ENCODE measurements at regions not wholly inside any gene's neighbourhood (a gene's known extent, or its start where the extent isn't known, plus 50 kb on each side); places are given as distances from the start of the nearest gene placed in this dataset.

DNA sequence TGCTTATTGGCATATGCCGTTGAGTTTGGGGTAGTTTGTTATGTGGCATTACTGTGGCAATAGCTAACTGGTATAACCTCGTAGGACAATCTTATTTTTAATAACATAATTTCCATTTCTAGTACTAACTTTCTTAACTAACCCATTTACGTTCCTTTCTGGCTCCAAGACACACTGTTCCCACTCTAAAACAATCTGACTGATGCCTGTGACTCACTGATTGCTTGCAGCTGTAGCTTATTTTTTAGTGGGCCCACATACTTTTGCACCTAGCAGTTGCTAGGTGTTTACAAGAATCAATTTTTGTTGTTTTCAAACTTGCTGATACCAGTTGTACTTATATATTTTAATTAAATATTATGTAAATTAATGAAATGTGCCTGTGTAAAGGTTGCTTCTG is 52.2 kb downstream of the FAT3 start:
- TF ChIP-seq POLR2AphosphoS5 (IDR thresholded peaks at IDR 0.05; ENCODE audit: low read depth, low read length): no peak
- TF ChIP-seq POLR2A (IDR thresholded peaks at IDR 0.05; ENCODE audit: low read depth, low read length): no peak
- TF ChIP-seq TAF1 (IDR thresholded peaks at IDR 0.05; ENCODE audit: borderline replicate concordance, low read depth, low read length): no peak
- no peak for FAIRE-seq
- no peak for DNase-seq (ENCODE audit: insufficient read length)

DNA sequence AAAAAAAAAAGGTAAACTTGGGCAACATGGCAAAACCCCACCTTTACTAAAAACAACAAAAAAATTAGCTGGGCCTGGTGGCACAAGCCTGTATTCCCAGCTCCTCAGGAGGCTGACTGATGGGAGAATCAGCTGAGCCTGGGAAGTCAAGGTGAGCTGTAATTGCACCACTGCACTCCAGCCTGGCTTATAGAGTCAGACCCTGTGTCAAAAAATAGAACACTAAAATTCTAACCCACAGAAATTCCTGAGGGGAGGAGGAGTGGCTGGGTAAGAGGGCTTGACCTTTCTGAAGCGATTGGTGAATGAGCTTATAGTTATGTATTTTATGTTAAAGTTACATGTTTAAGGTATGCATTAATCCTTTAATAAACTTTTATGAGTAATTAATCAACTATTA is 53.3 kb downstream of the FAT3 start:
- TF ChIP-seq POLR2A (IDR thresholded peaks at IDR 0.05; ENCODE audit: low read depth, low read length) (no peak), TAF1 (IDR thresholded peaks at IDR 0.05; ENCODE audit: borderline replicate concordance, low read depth, low read length) (no peak), POLR2AphosphoS5 (IDR thresholded peaks at IDR 0.05; ENCODE audit: low read depth, low read length) (no peak)
- FAIRE-seq: no peak
- no peak for DNase-seq (ENCODE audit: insufficient read length)

DNA sequence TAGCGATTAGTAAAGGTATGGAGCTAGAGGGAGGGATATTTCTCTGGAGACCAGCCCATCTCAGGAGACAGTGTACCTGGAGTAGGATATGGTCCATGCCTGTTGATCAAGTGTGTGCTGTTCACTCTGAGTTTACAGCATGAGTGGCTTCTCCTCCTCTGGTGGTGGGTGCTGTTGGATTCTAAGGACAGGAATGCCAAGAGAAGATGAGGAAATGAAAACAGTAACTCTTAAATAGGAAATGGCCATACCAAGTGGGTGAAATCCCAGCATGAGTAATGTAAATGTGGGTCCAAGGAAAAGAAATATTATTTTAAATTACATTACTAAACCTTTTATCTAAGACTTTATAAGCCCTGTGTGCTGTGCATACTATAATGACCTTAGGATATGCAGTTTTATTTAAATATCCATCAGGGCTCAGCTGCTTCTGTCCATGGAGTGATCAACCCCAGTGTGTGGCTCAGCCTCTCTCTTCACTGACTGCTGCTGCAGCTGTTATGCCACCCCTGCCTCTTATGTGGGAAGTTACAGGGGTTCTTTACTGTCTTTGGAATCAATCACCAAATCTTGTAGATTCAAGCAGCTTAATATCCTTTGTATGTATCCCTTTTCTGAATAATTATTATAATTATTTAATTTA is 54.3 kb downstream of the FAT3 start:
- no peak for TF ChIP-seq POLR2AphosphoS5 (IDR thresholded peaks at IDR 0.05; ENCODE audit: low read depth, low read length)
- no peak for TF ChIP-seq TAF1 (IDR thresholded peaks at IDR 0.05; ENCODE audit: borderline replicate concordance, low read depth, low read length)
- no peak for TF ChIP-seq POLR2A (IDR thresholded peaks at IDR 0.05; ENCODE audit: low read depth, low read length)
- FAIRE-seq (no peak), DNase-seq (ENCODE audit: insufficient read length) (no peak)

DNA sequence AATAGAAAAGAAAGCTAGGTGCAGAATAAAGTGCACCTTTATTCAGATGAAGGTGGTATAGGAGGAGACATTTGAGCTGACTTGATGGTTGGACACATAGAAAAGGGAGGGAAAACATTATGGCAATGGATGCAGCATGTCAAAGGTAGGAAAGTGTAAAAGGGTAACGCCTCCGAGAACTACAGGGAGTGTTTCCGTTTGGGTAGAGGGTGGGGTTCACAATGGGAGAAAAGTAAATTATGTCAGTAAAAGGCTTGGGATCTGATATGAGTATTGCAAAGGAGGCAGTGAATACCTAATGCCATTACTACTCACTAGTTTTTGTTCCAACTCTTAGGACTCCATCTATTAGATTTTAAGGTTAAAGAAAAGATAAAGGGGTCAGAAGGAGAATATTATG is 59.5 kb downstream of the FAT3 start:
- no peak for FAIRE-seq
- no peak for DNase-seq (ENCODE audit: insufficient read length)
- TF ChIP-seq TAF1 (IDR thresholded peaks at IDR 0.05; ENCODE audit: borderline replicate concordance, low read depth, low read length): no peak
- no peak for TF ChIP-seq POLR2AphosphoS5 (IDR thresholded peaks at IDR 0.05; ENCODE audit: low read depth, low read length)
- no peak for TF ChIP-seq POLR2A (IDR thresholded peaks at IDR 0.05; ENCODE audit: low read depth, low read length)

DNA sequence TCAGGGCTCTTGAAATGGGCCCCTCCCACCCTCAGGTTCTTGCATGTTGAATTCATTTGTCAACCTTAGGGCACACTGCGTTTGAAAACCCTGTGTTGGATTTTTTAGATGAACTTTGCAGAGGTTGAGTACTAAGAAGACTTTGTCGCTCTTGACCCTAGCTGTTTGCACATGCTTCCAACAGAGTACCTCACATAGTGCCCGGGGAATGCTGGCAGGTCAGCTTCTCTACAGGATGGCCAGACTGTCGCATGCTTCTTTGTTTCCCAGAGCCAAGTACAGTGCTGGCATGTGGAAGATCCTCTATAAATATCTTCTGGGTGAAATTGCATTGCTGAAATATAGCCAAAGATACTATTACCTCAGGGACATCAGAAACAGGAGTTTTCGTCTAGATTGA is 59.9 kb downstream of the FAT3 start:
- FAIRE-seq: no peak
- no peak for DNase-seq (ENCODE audit: insufficient read length)

DNA sequence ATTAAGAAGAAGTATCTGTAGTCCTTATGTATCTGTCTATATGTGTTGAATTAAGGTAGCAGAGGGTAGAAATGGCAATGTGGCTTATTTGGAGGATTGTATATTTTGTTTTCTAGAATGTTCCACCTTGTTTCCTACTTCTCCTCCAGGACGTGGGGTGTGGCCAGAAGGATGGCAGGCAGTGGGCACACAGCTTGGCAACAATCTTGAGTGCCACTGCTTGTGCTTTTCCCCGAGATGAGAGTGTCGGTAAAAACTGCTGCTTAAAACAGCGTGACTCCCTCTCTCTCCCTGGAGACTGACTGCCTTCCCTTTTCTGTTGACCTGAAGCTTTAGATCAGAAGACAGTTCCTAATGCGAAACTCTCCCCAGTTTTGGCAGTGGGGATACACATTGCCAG is 61.2 kb downstream of the FAT3 start:
- no peak for FAIRE-seq
- TF ChIP-seq POLR2A (IDR thresholded peaks at IDR 0.05; ENCODE audit: low read depth, low read length) (no peak), POLR2AphosphoS5 (IDR thresholded peaks at IDR 0.05; ENCODE audit: low read depth, low read length) (no peak), TAF1 (IDR thresholded peaks at IDR 0.05; ENCODE audit: borderline replicate concordance, low read depth, low read length) (no peak)
- DNase-seq (ENCODE audit: insufficient read length): no peak

More for the DNA sequence above, 59.9 kb downstream of the FAT3 start:
- no peak for TF ChIP-seq POLR2A (IDR thresholded peaks at IDR 0.05; ENCODE audit: low read depth, low read length)
- no peak for TF ChIP-seq TAF1 (IDR thresholded peaks at IDR 0.05; ENCODE audit: borderline replicate concordance, low read depth, low read length)
- no peak for TF ChIP-seq POLR2AphosphoS5 (IDR thresholded peaks at IDR 0.05; ENCODE audit: low read depth, low read length)

DNA sequence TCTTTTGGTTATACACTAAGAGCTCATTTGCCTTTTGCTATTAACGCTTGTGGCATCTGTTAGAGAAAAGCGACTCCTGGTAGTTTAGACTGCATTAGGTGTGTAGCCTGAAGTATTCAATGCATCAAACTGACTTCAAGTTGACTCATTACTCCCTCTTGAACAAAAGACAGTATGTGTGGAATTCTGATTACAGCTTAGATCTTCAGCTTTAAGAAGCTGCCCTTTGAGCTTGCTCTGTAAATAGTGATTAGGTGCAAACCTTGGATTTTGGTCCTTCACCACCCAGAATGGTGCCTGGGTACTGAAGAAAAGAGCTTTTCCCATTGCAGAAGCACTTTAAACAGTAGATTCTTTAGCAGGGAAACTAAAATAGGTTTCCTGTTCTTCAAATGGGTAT is 62.1 kb downstream of the FAT3 start:
- FAIRE-seq (no peak), DNase-seq (ENCODE audit: insufficient read length) (no peak)
- TF ChIP-seq POLR2AphosphoS5 (IDR thresholded peaks at IDR 0.05; ENCODE audit: low read depth, low read length): no peak
- TF ChIP-seq TAF1 (IDR thresholded peaks at IDR 0.05; ENCODE audit: borderline replicate concordance, low read depth, low read length): no peak
- TF ChIP-seq POLR2A (IDR thresholded peaks at IDR 0.05; ENCODE audit: low read depth, low read length): no peak

DNA sequence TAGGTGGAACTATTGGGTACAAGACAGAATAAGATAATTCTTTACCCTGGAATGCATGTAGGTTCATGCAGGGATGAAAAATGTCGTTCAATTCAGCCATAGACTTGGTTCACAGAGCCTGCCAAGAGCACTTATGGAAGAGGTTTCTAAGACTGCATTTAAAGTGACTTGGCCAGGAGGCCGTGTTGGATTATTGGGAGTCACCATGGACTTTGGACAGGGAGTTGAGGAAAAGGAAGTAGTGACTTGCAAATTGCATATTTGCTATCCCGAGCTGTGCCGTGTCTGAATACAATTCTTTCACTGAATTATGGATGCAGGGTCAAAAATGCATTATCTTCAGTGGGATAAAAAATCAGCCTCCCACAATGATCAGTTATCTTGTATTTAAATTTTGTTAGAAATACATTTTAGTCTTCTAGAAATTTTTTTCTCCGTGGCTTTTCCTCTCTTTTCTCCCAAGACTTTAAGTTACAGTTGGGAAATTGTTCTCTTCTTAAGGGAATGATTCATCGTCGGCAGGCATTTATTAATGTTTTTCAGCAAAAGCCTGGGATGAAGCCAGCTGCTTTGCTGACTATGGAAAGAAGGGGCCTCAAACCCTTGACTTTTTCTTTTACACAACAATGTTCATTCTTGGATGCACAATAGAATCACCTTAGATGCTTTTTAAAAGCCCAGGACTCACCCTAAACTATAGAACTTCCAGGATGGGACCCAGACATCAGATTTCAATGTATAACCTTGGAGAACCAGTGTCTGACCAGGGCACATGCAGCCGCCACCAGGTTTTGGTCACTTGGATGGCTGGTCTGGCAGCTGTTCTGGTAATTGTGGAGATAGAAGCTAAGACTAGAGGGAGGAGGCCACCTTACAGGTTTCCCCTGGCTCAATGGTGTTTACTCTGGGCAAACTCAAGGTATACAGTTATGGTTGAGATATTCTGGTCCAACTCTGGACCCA is 70.8 kb downstream of the FAT3 start:
- no peak for TF ChIP-seq POLR2AphosphoS5 (IDR thresholded peaks at IDR 0.05; ENCODE audit: low read depth, low read length)
- TF ChIP-seq TAF1 (IDR thresholded peaks at IDR 0.05; ENCODE audit: borderline replicate concordance, low read depth, low read length): no peak
- no peak for TF ChIP-seq POLR2A (IDR thresholded peaks at IDR 0.05; ENCODE audit: low read depth, low read length)
- DNase-seq (ENCODE audit: insufficient read length) (no peak), FAIRE-seq (no peak)

DNA sequence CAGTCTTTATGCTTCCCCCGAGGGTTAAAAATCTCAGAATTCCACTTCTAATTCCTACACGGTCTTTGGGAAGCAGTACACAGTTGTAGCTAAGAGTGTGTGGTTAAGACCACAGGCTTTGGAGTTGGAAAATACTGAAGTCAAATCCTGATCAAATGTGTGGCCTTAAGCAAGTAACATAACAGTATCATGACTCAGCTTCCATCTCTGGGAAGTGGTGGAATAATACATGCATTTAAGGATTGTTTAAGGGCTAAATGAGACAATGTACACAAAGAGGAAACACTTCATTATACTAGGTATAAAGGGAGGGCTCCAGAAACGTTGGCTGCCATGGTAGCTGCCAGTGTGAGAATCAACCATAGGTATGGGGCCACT is 71.5 kb downstream of the FAT3 start:
- FAIRE-seq (no peak), DNase-seq (ENCODE audit: insufficient read length) (no peak)
- no peak for TF ChIP-seq POLR2A (IDR thresholded peaks at IDR 0.05; ENCODE audit: low read depth, low read length)
- TF ChIP-seq POLR2AphosphoS5 (IDR thresholded peaks at IDR 0.05; ENCODE audit: low read depth, low read length): no peak
- no peak for TF ChIP-seq TAF1 (IDR thresholded peaks at IDR 0.05; ENCODE audit: borderline replicate concordance, low read depth, low read length)

DNA sequence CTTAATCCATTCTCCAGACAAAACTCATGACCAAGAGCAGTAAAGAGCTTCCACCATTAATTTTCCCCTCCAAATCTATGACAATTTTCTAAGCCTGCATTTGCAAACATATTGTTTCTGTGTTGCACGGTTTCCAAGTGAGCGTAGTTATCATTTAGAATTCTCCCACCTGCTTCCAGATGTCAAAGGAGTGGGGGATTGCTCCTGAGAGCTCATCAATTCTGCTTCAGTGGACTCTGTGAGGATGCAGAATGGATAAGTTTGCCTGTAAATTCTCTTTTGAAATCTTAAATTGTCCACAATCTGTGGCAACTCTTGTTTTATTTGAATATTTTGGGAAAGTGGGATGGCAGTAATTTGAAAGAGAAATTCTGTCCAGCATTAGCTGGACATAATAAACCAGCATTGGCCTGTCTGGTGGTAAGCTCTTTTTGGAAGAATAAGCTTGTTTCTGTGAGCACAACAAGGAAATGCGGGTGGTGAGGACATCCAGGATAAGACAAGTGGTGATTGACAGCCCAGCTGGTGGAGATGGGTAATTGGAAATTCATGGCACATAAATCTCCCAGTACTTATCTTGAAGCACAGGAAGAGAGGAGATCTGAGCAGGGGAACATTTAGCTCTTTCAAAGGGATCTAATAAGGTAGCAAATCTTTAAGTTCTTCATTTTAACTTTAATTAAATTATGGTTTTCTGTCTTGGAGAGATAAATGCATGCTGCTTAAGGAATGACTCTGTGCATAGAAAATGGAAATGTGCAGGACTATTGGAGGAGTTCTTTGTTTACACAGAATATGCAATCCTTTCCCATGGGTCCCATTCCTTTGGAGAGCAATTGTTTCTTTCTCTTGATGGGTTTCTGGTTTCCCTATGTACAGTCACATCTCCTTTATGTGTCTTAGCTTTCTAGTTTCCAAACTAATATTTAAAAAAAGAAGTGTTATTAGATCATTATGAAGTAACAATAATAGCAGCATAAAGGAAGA is 73.2 kb downstream of the FAT3 start:
- TF ChIP-seq POLR2AphosphoS5 (IDR thresholded peaks at IDR 0.05; ENCODE audit: low read depth, low read length) (no peak), POLR2A (IDR thresholded peaks at IDR 0.05; ENCODE audit: low read depth, low read length) (no peak), TAF1 (IDR thresholded peaks at IDR 0.05; ENCODE audit: borderline replicate concordance, low read depth, low read length) (no peak)
- no peak for DNase-seq (ENCODE audit: insufficient read length)
- FAIRE-seq: no peak

DNA sequence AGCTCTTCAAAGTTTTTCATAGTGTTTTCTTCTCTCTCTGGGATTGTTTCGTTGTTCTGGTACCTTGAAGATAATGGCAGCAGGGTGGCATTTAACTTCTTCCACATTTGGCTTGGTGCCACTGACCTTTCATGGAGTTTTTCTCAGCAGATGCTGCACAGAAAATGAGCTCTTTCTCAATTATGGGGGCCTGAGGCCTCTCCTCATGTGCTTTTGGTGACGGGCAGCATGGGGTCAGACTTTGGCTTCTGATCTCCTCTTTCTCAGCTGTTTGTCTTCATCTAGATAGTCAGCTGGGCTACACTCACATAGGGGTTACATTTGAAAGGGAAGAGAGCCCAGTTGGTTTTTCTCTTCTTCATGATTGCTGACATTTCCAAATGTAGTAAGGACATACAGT is 76.3 kb downstream of the FAT3 start:
- no peak for DNase-seq (ENCODE audit: insufficient read length)
- FAIRE-seq: no peak
- no peak for TF ChIP-seq POLR2AphosphoS5 (IDR thresholded peaks at IDR 0.05; ENCODE audit: low read depth, low read length)
- TF ChIP-seq POLR2A (IDR thresholded peaks at IDR 0.05; ENCODE audit: low read depth, low read length): no peak
- TF ChIP-seq TAF1 (IDR thresholded peaks at IDR 0.05; ENCODE audit: borderline replicate concordance, low read depth, low read length): no peak
